Calu3 (cell line): ENCODE measurements at regions not wholly inside any gene's neighbourhood (a gene's known extent, or its start where the extent isn't known, plus 50 kb on each side); places are given as distances from the start of the nearest gene placed in this dataset.

Experiments used
- BruUV-seq: library from RNA; stranded (reverse); fragments of 400-500 nt; replicated peaks from 2 replicates; lab custom pipeline; 2021; lab: Mats Ljungman, UMichigan
- CTCF ChIA-PET: fragments of 300-600 bp; sonication (Branson Sonifier 250); formaldehyde crosslinking; loops from one replicate; lab custom pipeline; 2022; ENCODE audit warnings: antibody characterized with exemption; lab: Charles Lee
- DNase-seq: peaks from one replicate; pipeline ENCODE4 v3.0.0; 2022
- H3K27ac Mint-ChIP-seq: one replicate; pipeline ENCODE4 v1.8.0; 2022; ENCODE audit warnings: mixed read lengths; ENCODE audit not compliant: unreplicated experiment
- H3K27me3 Mint-ChIP-seq: one replicate; pipeline ENCODE4 v1.8.0; 2022; ENCODE audit warnings: mixed read lengths; ENCODE audit not compliant: unreplicated experiment
- H3K36me3 Mint-ChIP-seq: one replicate; pipeline ENCODE4 v1.8.0; 2022; ENCODE audit warnings: mild to moderate bottlenecking, moderate library complexity, mixed read lengths; ENCODE audit not compliant: insufficient read depth, unreplicated experiment
- H3K4me1 Mint-ChIP-seq: one replicate; pipeline ENCODE4 v1.8.0; 2022; ENCODE audit warnings: mild to moderate bottlenecking, low read depth, mixed read lengths; ENCODE audit not compliant: unreplicated experiment
- H3K4me3 Mint-ChIP-seq: one replicate; pipeline ENCODE4 v1.8.0; 2022; ENCODE audit warnings: mild to moderate bottlenecking, low read depth, moderate library complexity, mixed read lengths; ENCODE audit not compliant: unreplicated experiment
- H3K9me3 Mint-ChIP-seq: one replicate; pipeline ENCODE4 v1.8.0; 2022; ENCODE audit warnings: low read depth, mixed read lengths; ENCODE audit not compliant: unreplicated experiment
- CTCF ChIP-seq: fragments of 200-600 bp; IDR thresholded peaks from one replicate; pipeline ENCODE4 v1.8.0; 2022; ENCODE audit warnings: antibody characterized with exemption; ENCODE audit not compliant: unreplicated experiment
- intact Hi-C: fragments of 100-400 bp; cut with micrococcal nuclease; formaldehyde crosslinking; loops from one replicate; pipeline ENCODE4 v1.10.0; 2022; ENCODE audit not compliant: unreplicated experiment

- TF ChIP-seq CTCF = no peak
- Mint-ChIP-seq H3K36me3 (peaks cover 4% of the 10 kb centered on the region), H3K27me3 (no peaks in the 10 kb centered on the region), H3K27ac (no peak overlapping the region), H3K4me1 (peaks cover 17% of the 10 kb centered on the region), H3K4me3 (no peak overlapping the region), H3K9me3 (peaks cover 5% of the 10 kb centered on the region)
- BruUV-seq = no TSS peak
- CTCF ChIA-PET = no interaction called here
- no peak for DNase-seq
- intact Hi-C loops = no loop called here
Measured at GRCh38 chr1:42017730-42018129, 99.0 kb upstream of the HIVEP3 start.

GRCh38 chr1:42017259-42017658, 98.5 kb upstream of the HIVEP3 start:
- peaks cover 17% of the 10 kb centered on the region for H3K4me1 Mint-ChIP-seq
- CTCF ChIA-PET = no interaction called here
- TF ChIP-seq CTCF = no peak
- H3K27me3 Mint-ChIP-seq = no peaks in the 10 kb centered on the region
- H3K4me3 Mint-ChIP-seq = no peak overlapping the region
- no TSS peak for BruUV-seq
- peaks cover 5% of the 10 kb centered on the region for H3K9me3 Mint-ChIP-seq
- intact Hi-C loops = no loop called here
- no peak for DNase-seq
- peaks cover 4% of the 10 kb centered on the region for H3K36me3 Mint-ChIP-seq
- H3K27ac Mint-ChIP-seq = no peak overlapping the region

- no peak for DNase-seq
- peaks cover 4% of the 10 kb centered on the region for H3K36me3 Mint-ChIP-seq
- no peak for TF ChIP-seq CTCF
- no peak overlapping the region for H3K27ac Mint-ChIP-seq
- BruUV-seq = no TSS peak
- no peaks in the 10 kb centered on the region for H3K27me3 Mint-ChIP-seq
- intact Hi-C loops = no loop called here
- H3K4me1 Mint-ChIP-seq = peaks cover 17% of the 10 kb centered on the region
- H3K9me3 Mint-ChIP-seq = no peaks in the 10 kb centered on the region
- CTCF ChIA-PET = interaction anchor here (0.6 to 1.2 kb wide), 2 partner anchors 12 to 632 kb away, joined by 3 to 7 read pairs; no protein-coding TSS in a partner anchor
- no peak overlapping the region for H3K4me3 Mint-ChIP-seq
Measured at GRCh38 chr1:42014823-42015222, 96.1 kb upstream of the HIVEP3 start.

- no peak for TF ChIP-seq CTCF
- Mint-ChIP-seq H3K4me1 (peaks cover 17% of the 10 kb centered on the region), H3K27ac (no peak overlapping the region), H3K27me3 (no peaks in the 10 kb centered on the region), H3K36me3 (peaks cover 4% of the 10 kb centered on the region), H3K9me3 (no peaks in the 10 kb centered on the region), H3K4me3 (no peak overlapping the region)
- no TSS peak for BruUV-seq
- CTCF ChIA-PET = interaction anchor here (1.2 kb wide), 1 partner anchor 11 kb away, joined by 3 read pairs; no protein-coding TSS in a partner anchor
- no peak for DNase-seq
- intact Hi-C loops = no loop called here
Measured at GRCh38 chr1:42013881-42014470, 95.3 kb upstream of the HIVEP3 start.
